LoVo (cell line): ENCODE measurements at regions not wholly inside any gene's neighbourhood (a gene's known extent, or its start where the extent isn't known, plus 50 kb on each side); places are given as distances from the start of the nearest gene placed in this dataset.
"Not testable (repeated sequence)": the region's sequence is repeated elsewhere in the genome, so short reads cannot be mapped to it uniquely, and the experiment has no call there.

Source experiments
- DNase-seq: peaks from one replicate; pipeline ENCODE4 v3.0.0-alpha.2; 2016; ENCODE audit warnings: low spot score

GRCh38 chr3:145282505-145282904 is 878.5 kb downstream of the PLOD2 start:
- DNase-seq: no peak

GRCh38 chr3:145286937-145287336 is 874.0 kb downstream of the PLOD2 start:
- no peak for DNase-seq

GRCh38 chr3:145290010-145290409 is 871.0 kb downstream of the PLOD2 start:
- no peak for DNase-seq

GRCh38 chr3:145294572-145294971 is 866.4 kb downstream of the PLOD2 start:
- no peak for DNase-seq

- no peak for DNase-seq
Measured at GRCh38 chr3:145307272-145307671, 853.7 kb downstream of the PLOD2 start.

GRCh38 chr3:145313751-145314150 is 847.2 kb downstream of the PLOD2 start:
- no peak for DNase-seq

- not testable (repeated sequence) for DNase-seq
Measured at GRCh38 chr3:145316253-145316652, 844.7 kb downstream of the PLOD2 start.

- DNase-seq: no peak
Measured at GRCh38 chr3:145326666-145327065, 834.3 kb downstream of the PLOD2 start.

GRCh38 chr3:145333427-145333826 is 827.6 kb downstream of the PLOD2 start:
- not testable (repeated sequence) for DNase-seq

GRCh38 chr3:145333931-145334330 is 827.1 kb downstream of the PLOD2 start:
- no peak for DNase-seq

GRCh38 chr3:145355206-145355605 is 805.8 kb downstream of the PLOD2 start:
- DNase-seq: no peak

GRCh38 chr3:145357453-145357852 is 803.5 kb downstream of the PLOD2 start:
- DNase-seq: no peak

GRCh38 chr3:145359040-145359439 is 801.9 kb downstream of the PLOD2 start:
- DNase-seq: no peak

GRCh38 chr3:145368748-145369147 is 792.2 kb downstream of the PLOD2 start:
- DNase-seq: no peak

- DNase-seq: no peak
Measured at GRCh38 chr3:145370870-145371269, 790.1 kb downstream of the PLOD2 start.

- no peak for DNase-seq
Measured at GRCh38 chr3:145377301-145377700, 783.7 kb downstream of the PLOD2 start.

- DNase-seq: no peak
Measured at GRCh38 chr3:145383416-145383815, 777.6 kb downstream of the PLOD2 start.

- no peak for DNase-seq
Measured at GRCh38 chr3:145384307-145384706, 776.7 kb downstream of the PLOD2 start.

- DNase-seq: no peak
Measured at GRCh38 chr3:145387211-145387610, 773.8 kb downstream of the PLOD2 start.

GRCh38 chr3:145395421-145395820 is 765.6 kb downstream of the PLOD2 start:
- no peak for DNase-seq

GRCh38 chr3:145411605-145412004 is 749.4 kb downstream of the PLOD2 start:
- DNase-seq: no peak

- no peak for DNase-seq
Measured at GRCh38 chr3:145417678-145418077, 743.3 kb downstream of the PLOD2 start.

GRCh38 chr3:145422556-145422955 is 738.4 kb downstream of the PLOD2 start:
- no peak for DNase-seq

- DNase-seq: no peak
Measured at GRCh38 chr3:145427355-145427754, 733.6 kb downstream of the PLOD2 start.

GRCh38 chr3:145429546-145429945 is 731.4 kb downstream of the PLOD2 start:
- no peak for DNase-seq
